ENCODE measurements at regions not wholly inside any gene's neighbourhood (a gene's known extent, or its start where the extent isn't known, plus 50 kb on each side); places are given as distances from the start of the nearest gene placed in this dataset.

GRCh38 chr3:106673926-106674569 lies 703.2 kb upstream of the CCDC54 start:
- Mint-ChIP-seq H3K9me3 (no peaks in the 10 kb centered on the region), H3K27me3 (ENCODE audit: low read depth, poor library complexity) (no peaks in the 10 kb centered on the region), H3K4me3 (no peak overlapping the region), H3K36me3 (ENCODE audit: low read depth) (no peaks in the 10 kb centered on the region), H3K27ac (no peak overlapping the region), H3K4me1 (no peaks in the 10 kb centered on the region)
- TF ChIP-seq, protein P1, sequence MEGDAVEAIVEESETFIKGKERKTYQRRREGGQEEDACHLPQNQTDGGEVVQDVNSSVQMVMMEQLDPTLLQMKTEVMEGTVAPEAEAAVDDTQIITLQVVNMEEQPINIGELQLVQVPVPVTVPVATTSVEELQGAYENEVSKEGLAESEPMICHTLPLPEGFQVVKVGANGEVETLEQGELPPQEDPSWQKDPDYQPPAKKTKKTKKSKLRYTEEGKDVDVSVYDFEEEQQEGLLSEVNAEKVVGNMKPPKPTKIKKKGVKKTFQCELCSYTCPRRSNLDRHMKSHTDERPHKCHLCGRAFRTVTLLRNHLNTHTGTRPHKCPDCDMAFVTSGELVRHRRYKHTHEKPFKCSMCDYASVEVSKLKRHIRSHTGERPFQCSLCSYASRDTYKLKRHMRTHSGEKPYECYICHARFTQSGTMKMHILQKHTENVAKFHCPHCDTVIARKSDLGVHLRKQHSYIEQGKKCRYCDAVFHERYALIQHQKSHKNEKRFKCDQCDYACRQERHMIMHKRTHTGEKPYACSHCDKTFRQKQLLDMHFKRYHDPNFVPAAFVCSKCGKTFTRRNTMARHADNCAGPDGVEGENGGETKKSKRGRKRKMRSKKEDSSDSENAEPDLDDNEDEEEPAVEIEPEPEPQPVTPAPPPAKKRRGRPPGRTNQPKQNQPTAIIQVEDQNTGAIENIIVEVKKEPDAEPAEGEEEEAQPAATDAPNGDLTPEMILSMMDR (IDR thresholded peaks at IDR 0.05) = no peak
- no peak for DNase-seq

DNA sequence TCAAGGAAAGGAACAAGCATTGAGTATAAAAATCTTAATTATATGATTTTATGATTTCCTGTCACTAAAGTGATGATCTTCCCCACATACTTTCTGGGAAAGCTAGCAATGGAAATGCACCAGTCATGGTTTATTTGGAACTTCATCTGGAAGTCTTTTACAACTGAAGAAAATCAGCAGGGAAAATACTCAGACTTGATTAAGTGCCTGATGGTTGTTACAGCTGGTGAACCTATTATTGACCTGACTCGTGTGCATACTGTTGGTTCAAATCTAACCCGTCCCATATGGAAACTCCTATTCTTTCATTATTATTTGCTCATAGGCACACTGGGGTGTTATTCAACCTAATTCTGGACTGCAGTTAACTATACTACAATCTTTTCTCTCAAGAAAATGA lies 701.8 kb upstream of the CCDC54 start:
- H3K36me3 Mint-ChIP-seq (ENCODE audit: low read depth) = no peaks in the 10 kb centered on the region
- no peaks in the 10 kb centered on the region for H3K9me3 Mint-ChIP-seq
- H3K4me1 Mint-ChIP-seq = no peaks in the 10 kb centered on the region
- no peak overlapping the region for H3K4me3 Mint-ChIP-seq
- no peaks in the 10 kb centered on the region for H3K27me3 Mint-ChIP-seq (ENCODE audit: low read depth, poor library complexity)
- TF ChIP-seq, protein P1 (IDR thresholded peaks at IDR 0.05) = no peak
- no peak overlapping the region for H3K27ac Mint-ChIP-seq
- DNase-seq = no peak

DNA sequence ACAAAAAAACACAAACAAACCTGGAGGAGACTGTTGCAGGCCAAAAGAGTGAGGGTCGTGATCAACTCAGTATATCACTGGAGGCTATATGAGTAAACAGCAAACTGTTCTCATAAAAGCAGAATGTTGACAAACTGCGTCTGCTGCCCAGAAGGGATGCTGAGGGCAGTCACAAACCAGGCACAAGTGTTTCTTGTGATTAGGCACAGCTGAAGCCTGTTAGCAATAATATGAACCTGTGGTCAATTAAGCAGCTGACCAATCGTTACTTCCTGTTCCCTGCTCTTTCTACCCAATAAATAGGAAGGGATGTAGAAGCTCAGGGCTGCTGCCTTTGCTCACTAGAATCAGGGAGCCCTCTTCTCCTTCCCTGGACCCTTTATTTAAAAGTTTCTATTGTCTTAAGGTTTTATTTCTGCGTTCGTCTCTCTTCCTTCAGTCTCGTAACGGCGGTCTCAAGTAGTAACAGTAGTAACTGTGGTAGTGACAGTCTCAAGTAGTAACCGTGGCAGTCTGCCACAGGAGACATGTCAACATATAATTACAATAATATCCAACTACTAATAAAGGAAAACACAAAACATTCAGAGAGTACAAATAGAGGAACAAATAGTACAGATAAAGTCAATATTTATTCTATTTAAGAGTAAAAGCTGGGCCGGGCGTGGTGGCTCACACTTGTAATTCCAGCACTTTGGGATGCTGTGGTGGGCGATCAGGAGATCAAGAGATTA lies 698.4 kb upstream of the CCDC54 start:
- Mint-ChIP-seq H3K4me3 (no peak overlapping the region), H3K4me1 (no peaks in the 10 kb centered on the region), H3K27me3 (ENCODE audit: low read depth, poor library complexity) (no peaks in the 10 kb centered on the region), H3K9me3 (no peaks in the 10 kb centered on the region), H3K27ac (peak overlapping the region; percentile 21), H3K36me3 (ENCODE audit: low read depth) (no peaks in the 10 kb centered on the region)
- TF ChIP-seq, protein P1 (IDR thresholded peaks at IDR 0.05) = no peak
- DNase-seq = no peak

GRCh38 chr3:106683953-106684620 lies 693.2 kb upstream of the CCDC54 start:
- Mint-ChIP-seq H3K27ac (no peak overlapping the region), H3K27me3 (ENCODE audit: low read depth, poor library complexity) (no peaks in the 10 kb centered on the region), H3K9me3 (no peaks in the 10 kb centered on the region), H3K4me1 (no peaks in the 10 kb centered on the region), H3K36me3 (ENCODE audit: low read depth) (no peaks in the 10 kb centered on the region), H3K4me3 (no peak overlapping the region)
- TF ChIP-seq, protein P1 (IDR thresholded peaks at IDR 0.05) = no peak
- no peak for DNase-seq

GRCh38 chr3:106685745-106686144 lies 691.5 kb upstream of the CCDC54 start:
- no peaks in the 10 kb centered on the region for H3K27me3 Mint-ChIP-seq (ENCODE audit: low read depth, poor library complexity)
- TF ChIP-seq, protein P1 (IDR thresholded peaks at IDR 0.05) = no peak
- no peaks in the 10 kb centered on the region for H3K9me3 Mint-ChIP-seq
- no peak overlapping the region for H3K4me3 Mint-ChIP-seq
- H3K36me3 Mint-ChIP-seq (ENCODE audit: low read depth) = no peaks in the 10 kb centered on the region
- H3K4me1 Mint-ChIP-seq = no peaks in the 10 kb centered on the region
- H3K27ac Mint-ChIP-seq = no peak overlapping the region
- no peak for DNase-seq
